Activated CD4-positive, alpha-beta memory T cell treated with anti-CD3 and anti-CD28 coated beads for 36 hours (primary cell): ENCODE measurements at regions not wholly inside any gene's neighbourhood (a gene's known extent, or its start where the extent isn't known, plus 50 kb on each side); places are given as distances from the start of the nearest gene placed in this dataset.

Experiments used
- CTCF ChIA-PET: fragments of 350-600 bp; sonication (Branson Sonifier 250); formaldehyde crosslinking; loops from one replicate; lab custom pipeline; 2021; ENCODE audit warnings: antibody characterized with exemption, inconsistent platforms; lab: Charles Lee
- POLR2A ChIA-PET: fragments of 350-600 bp; sonication (Branson Sonifier 250); formaldehyde crosslinking; loops from one replicate; lab custom pipeline; 2021; ENCODE audit warnings: antibody characterized with exemption; lab: Charles Lee
- DNase-seq: peaks from one replicate; pipeline ENCODE4 v3.0.0-alpha.2; 2020
- H3K27ac Mint-ChIP-seq: one replicate; pipeline ENCODE4 v1.8.0; 2021; ENCODE audit warnings: mixed read lengths
- H3K27me3 Mint-ChIP-seq: one replicate; pipeline ENCODE4 v1.8.0; 2021; ENCODE audit warnings: mixed read lengths
- H3K36me3 Mint-ChIP-seq: one replicate; pipeline ENCODE4 v1.8.0; 2021; ENCODE audit warnings: mixed read lengths
- H3K4me1 Mint-ChIP-seq: one replicate; pipeline ENCODE4 v1.8.0; 2021; ENCODE audit warnings: low read depth, mixed read lengths
- H3K4me3 Mint-ChIP-seq: one replicate; pipeline ENCODE4 v1.8.0; 2021; ENCODE audit warnings: mild to moderate bottlenecking, mixed read lengths
- H3K9me3 Mint-ChIP-seq: one replicate; pipeline ENCODE4 v1.8.0; 2021; ENCODE audit warnings: mixed read lengths
- intact Hi-C: fragments of 100-400 bp; cut with micrococcal nuclease; formaldehyde crosslinking; loops from one replicate; pipeline ENCODE4 v1.15.1; 2023

GRCh38 chr11:80831374-80831773 is 1390.5 kb upstream of the TENM4 start:
- Mint-ChIP-seq H3K4me3 (no peak overlapping the region), H3K27me3 (no peaks in the 10 kb centered on the region), H3K36me3 (no peaks in the 10 kb centered on the region), H3K9me3 (peaks cover 20% of the 10 kb centered on the region), H3K27ac (no peak overlapping the region), H3K4me1 (no peaks in the 10 kb centered on the region)
- DNase-seq, result no peak
- intact Hi-C loops, result no loop called here
- ChIA-PET POLR2A (no interaction called here), CTCF (no interaction called here)

- Mint-ChIP-seq H3K27me3 (no peaks in the 10 kb centered on the region), H3K36me3 (no peaks in the 10 kb centered on the region), H3K4me3 (no peak overlapping the region), H3K9me3 (peaks cover 11% of the 10 kb centered on the region), H3K4me1 (no peaks in the 10 kb centered on the region), H3K27ac (no peak overlapping the region)
- ChIA-PET POLR2A (no interaction called here), CTCF (no interaction called here)
- intact Hi-C loops, result no loop called here
- no peak for DNase-seq
Measured at GRCh38 chr11:80827781-80828180, 1387.0 kb upstream of the TENM4 start.

- H3K36me3 Mint-ChIP-seq, result no peaks in the 10 kb centered on the region
- no peaks in the 10 kb centered on the region for H3K27me3 Mint-ChIP-seq
- H3K4me1 Mint-ChIP-seq, result no peaks in the 10 kb centered on the region
- peaks cover 11% of the 10 kb centered on the region for H3K9me3 Mint-ChIP-seq
- no peak for DNase-seq
- ChIA-PET POLR2A (no interaction called here), CTCF (no interaction called here)
- no peak overlapping the region for H3K27ac Mint-ChIP-seq
- intact Hi-C loops, result no loop called here
- no peak overlapping the region for H3K4me3 Mint-ChIP-seq
Measured at GRCh38 chr11:80826808-80827207, 1386.0 kb upstream of the TENM4 start.

GRCh38 chr11:80822308-80822707 is 1381.5 kb upstream of the TENM4 start:
- ChIA-PET POLR2A (no interaction called here), CTCF (no interaction called here)
- no peak overlapping the region for H3K27ac Mint-ChIP-seq
- H3K4me1 Mint-ChIP-seq, result no peaks in the 10 kb centered on the region
- peaks cover 14% of the 10 kb centered on the region for H3K9me3 Mint-ChIP-seq
- no peak for DNase-seq
- intact Hi-C loops, result no loop called here
- H3K36me3 Mint-ChIP-seq, result no peaks in the 10 kb centered on the region
- H3K4me3 Mint-ChIP-seq, result no peak overlapping the region
- H3K27me3 Mint-ChIP-seq, result no peaks in the 10 kb centered on the region

GRCh38 chr11:80819271-80819670 is 1378.4 kb upstream of the TENM4 start:
- DNase-seq, result no peak
- no peaks in the 10 kb centered on the region for H3K27me3 Mint-ChIP-seq
- POLR2A ChIA-PET, result no interaction called here
- intact Hi-C loops, result no loop called here
- H3K27ac Mint-ChIP-seq, result no peak overlapping the region
- H3K36me3 Mint-ChIP-seq, result no peaks in the 10 kb centered on the region
- CTCF ChIA-PET, result no interaction called here
- H3K9me3 Mint-ChIP-seq, result peaks cover 15% of the 10 kb centered on the region
- no peak overlapping the region for H3K4me3 Mint-ChIP-seq
- H3K4me1 Mint-ChIP-seq, result no peaks in the 10 kb centered on the region

GRCh38 chr11:80816966-80817365 is 1376.1 kb upstream of the TENM4 start:
- POLR2A ChIA-PET, result no interaction called here
- DNase-seq, result no peak
- H3K9me3 Mint-ChIP-seq, result peaks cover 15% of the 10 kb centered on the region

GRCh38 chr11:80816454-80816847 is 1375.6 kb upstream of the TENM4 start:
- no peaks in the 10 kb centered on the region for H3K27me3 Mint-ChIP-seq
- no peaks in the 10 kb centered on the region for H3K36me3 Mint-ChIP-seq
- intact Hi-C loops, result no loop called here
- H3K9me3 Mint-ChIP-seq, result peaks cover 15% of the 10 kb centered on the region
- CTCF ChIA-PET, result no interaction called here
- H3K4me1 Mint-ChIP-seq, result no peaks in the 10 kb centered on the region
- POLR2A ChIA-PET, result no interaction called here
- no peak for DNase-seq
- no peak overlapping the region for H3K27ac Mint-ChIP-seq
- H3K4me3 Mint-ChIP-seq, result no peak overlapping the region

More at GRCh38 chr11:80816966-80817365, 1376.1 kb upstream of the TENM4 start:
- Mint-ChIP-seq H3K36me3 (no peaks in the 10 kb centered on the region), H3K4me1 (no peaks in the 10 kb centered on the region), H3K27ac (no peak overlapping the region), H3K27me3 (no peaks in the 10 kb centered on the region), H3K4me3 (no peak overlapping the region)
- CTCF ChIA-PET, result no interaction called here
- intact Hi-C loops, result no loop called here

- no peak for DNase-seq
- Mint-ChIP-seq H3K9me3 (peaks cover 19% of the 10 kb centered on the region), H3K27ac (no peak overlapping the region), H3K36me3 (no peaks in the 10 kb centered on the region), H3K4me1 (no peaks in the 10 kb centered on the region), H3K27me3 (no peaks in the 10 kb centered on the region), H3K4me3 (no peak overlapping the region)
- ChIA-PET POLR2A (no interaction called here), CTCF (no interaction called here)
- intact Hi-C loops, result no loop called here
Measured at GRCh38 chr11:80815752-80816453, 1375.1 kb upstream of the TENM4 start.

- intact Hi-C loops, result no loop called here
- peaks cover 15% of the 10 kb centered on the region for H3K9me3 Mint-ChIP-seq
- no peak overlapping the region for H3K4me3 Mint-ChIP-seq
- H3K27me3 Mint-ChIP-seq, result no peaks in the 10 kb centered on the region
- POLR2A ChIA-PET, result no interaction called here
- no peak overlapping the region for H3K27ac Mint-ChIP-seq
- CTCF ChIA-PET, result no interaction called here
- H3K4me1 Mint-ChIP-seq, result no peaks in the 10 kb centered on the region
- no peak for DNase-seq
- H3K36me3 Mint-ChIP-seq, result no peaks in the 10 kb centered on the region
Measured at GRCh38 chr11:80814813-80815212, 1374.0 kb upstream of the TENM4 start.

- no peak overlapping the region for H3K27ac Mint-ChIP-seq
- H3K9me3 Mint-ChIP-seq, result peaks cover 6% of the 10 kb centered on the region
- no peaks in the 10 kb centered on the region for H3K4me1 Mint-ChIP-seq
- POLR2A ChIA-PET, result no interaction called here
- no peak for DNase-seq
- CTCF ChIA-PET, result no interaction called here
- intact Hi-C loops, result no loop called here
- H3K4me3 Mint-ChIP-seq, result no peak overlapping the region
- no peaks in the 10 kb centered on the region for H3K36me3 Mint-ChIP-seq
- no peaks in the 10 kb centered on the region for H3K27me3 Mint-ChIP-seq
Measured at GRCh38 chr11:80810695-80811094, 1369.9 kb upstream of the TENM4 start.

- no peaks in the 10 kb centered on the region for H3K4me1 Mint-ChIP-seq
- POLR2A ChIA-PET, result no interaction called here
- H3K36me3 Mint-ChIP-seq, result no peaks in the 10 kb centered on the region
- intact Hi-C loops, result no loop called here
- H3K4me3 Mint-ChIP-seq, result no peak overlapping the region
- H3K27ac Mint-ChIP-seq, result no peak overlapping the region
- H3K27me3 Mint-ChIP-seq, result no peaks in the 10 kb centered on the region
- DNase-seq, result no peak
- H3K9me3 Mint-ChIP-seq, result peaks cover 33% of the 10 kb centered on the region
- CTCF ChIA-PET, result no interaction called here
Measured at GRCh38 chr11:80798174-80798573, 1357.3 kb upstream of the TENM4 start.

GRCh38 chr11:80783561-80783960 is 1342.7 kb upstream of the TENM4 start:
- ChIA-PET POLR2A (no interaction called here), CTCF (no interaction called here)
- no peaks in the 10 kb centered on the region for H3K4me1 Mint-ChIP-seq
- intact Hi-C loops, result no loop called here
- peaks cover 21% of the 10 kb centered on the region for H3K9me3 Mint-ChIP-seq
- H3K36me3 Mint-ChIP-seq, result no peaks in the 10 kb centered on the region
- no peak for DNase-seq
- no peak overlapping the region for H3K27ac Mint-ChIP-seq
- no peaks in the 10 kb centered on the region for H3K27me3 Mint-ChIP-seq
- H3K4me3 Mint-ChIP-seq, result no peak overlapping the region

- H3K27ac Mint-ChIP-seq, result no peak overlapping the region
- CTCF ChIA-PET, result no interaction called here
- no peaks in the 10 kb centered on the region for H3K27me3 Mint-ChIP-seq
- DNase-seq, result no peak
- POLR2A ChIA-PET, result no interaction called here
- intact Hi-C loops, result no loop called here
- H3K36me3 Mint-ChIP-seq, result no peaks in the 10 kb centered on the region
- no peaks in the 10 kb centered on the region for H3K4me1 Mint-ChIP-seq
- H3K9me3 Mint-ChIP-seq, result peaks cover 21% of the 10 kb centered on the region
- no peak overlapping the region for H3K4me3 Mint-ChIP-seq
Measured at GRCh38 chr11:80782135-80782885, 1341.5 kb upstream of the TENM4 start.
